GM10266 (cell line): ENCODE measurements at regions not wholly inside any gene's neighbourhood (a gene's known extent, or its start where the extent isn't known, plus 50 kb on each side); places are given as distances from the start of the nearest gene placed in this dataset.

Experiments used
- DNase-seq: peaks from one replicate; pipeline ENCODE4 v3.0.0; 2012; ENCODE audit errors: extremely low spot score
- CTCF ChIP-seq: IDR thresholded peaks from 2 replicates; pipeline ENCODE4 v1.5.1; 2012; ENCODE audit warnings: mild to moderate bottlenecking, low read depth; ENCODE audit not compliant: control insufficient read depth, insufficient read depth; ENCODE audit errors: missing control alignments

DNA sequence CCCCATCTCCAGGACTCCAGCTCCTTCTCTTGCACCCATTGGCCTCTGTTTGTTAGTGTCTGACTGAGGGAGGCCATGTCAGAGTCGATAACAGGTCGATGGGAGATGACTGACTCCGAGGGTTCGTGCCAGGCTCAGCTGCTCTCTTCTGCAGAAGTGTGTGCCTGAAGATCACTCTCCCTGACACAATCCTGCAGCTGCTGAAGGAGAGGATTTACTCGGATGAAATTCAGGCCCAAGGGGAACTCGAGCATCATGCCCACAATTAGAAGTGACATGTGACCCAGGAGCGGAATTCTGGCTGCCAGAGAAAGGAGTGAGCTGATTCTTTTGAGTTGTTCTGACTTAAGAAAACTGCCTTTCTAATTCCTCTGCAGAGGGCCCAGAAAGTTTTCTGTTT lies 318.2 kb downstream of the MAFB start:
- no peak for TF ChIP-seq CTCF
- DNase-seq = no peak

GRCh38 chr20:40368876-40369275 lies 320.2 kb downstream of the MAFB start:
- no peak for TF ChIP-seq CTCF
- DNase-seq = no peak

DNA sequence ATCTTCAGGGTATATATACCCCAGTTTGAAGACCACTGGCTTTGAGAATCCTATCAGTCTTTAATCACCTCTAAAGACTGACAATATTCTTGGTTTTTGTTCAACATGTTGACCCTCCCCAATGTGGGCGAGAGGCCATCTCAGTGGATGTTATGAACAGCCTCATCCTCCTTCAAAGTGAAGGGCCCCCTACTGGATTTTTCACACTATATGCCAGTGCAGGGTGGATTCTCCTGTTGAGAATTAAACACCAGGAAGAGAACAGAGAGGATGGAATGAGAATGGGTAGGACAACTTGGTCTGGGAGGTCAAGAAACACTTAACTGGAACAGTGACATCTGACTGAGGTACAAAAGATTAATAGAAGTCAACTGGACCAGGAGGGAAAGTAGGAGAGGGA lies 327.1 kb downstream of the MAFB start:
- DNase-seq = no peak
- TF ChIP-seq CTCF = no peak

- TF ChIP-seq CTCF = no peak
- no peak for DNase-seq
These were observed 329.7 kb downstream of the MAFB start for GRCh38 chr20:40359131-40359912.

- TF ChIP-seq CTCF = no peak
- DNase-seq = no peak
These were observed 334.2 kb downstream of the MAFB start for GRCh38 chr20:40354880-40355279.

DNA sequence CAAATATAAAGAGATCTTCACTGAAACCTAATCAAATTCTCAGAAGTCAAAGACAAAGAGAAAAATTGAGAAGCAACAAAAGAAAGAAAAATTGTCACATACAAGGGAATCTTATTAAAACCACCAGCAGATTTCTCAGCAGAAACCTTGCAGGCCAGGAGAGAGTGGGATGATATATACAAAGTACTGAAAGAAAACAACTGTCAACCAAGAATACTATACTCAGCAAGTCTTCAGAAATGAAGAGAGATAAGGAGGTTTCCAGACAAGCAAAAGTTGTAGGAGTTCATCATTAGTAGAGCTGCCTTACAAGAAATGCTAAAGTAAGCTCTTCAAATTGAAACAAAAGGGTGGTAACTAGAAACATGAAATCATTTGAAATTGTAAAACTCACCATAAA lies 345.6 kb downstream of the MAFB start:
- TF ChIP-seq CTCF = no peak
- no peak for DNase-seq

DNA sequence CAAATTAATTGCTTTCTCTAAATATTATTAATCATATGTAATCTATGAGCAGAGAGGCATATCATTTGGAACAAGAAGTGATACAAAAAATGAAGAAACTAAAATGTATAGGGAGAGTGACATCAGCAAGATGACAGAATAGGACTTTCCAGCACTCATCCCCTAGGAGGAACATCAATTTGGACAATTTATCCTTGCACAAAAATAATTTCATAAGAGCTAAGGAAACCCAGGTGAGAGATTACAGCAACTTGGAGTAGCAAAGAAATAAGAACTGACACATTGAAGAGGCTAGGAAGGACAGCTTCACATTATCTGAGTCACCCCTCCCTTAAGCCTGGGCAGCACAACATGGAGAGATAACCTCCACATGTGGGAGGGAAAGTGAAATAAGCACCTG lies 347.5 kb downstream of the MAFB start:
- no peak for TF ChIP-seq CTCF
- DNase-seq = no peak
